ENCODE measurements at regions not wholly inside any gene's neighbourhood (a gene's known extent, or its start where the extent isn't known, plus 50 kb on each side); places are given as distances from the start of the nearest gene placed in this dataset.
"Not testable (repeated sequence)": the region's sequence is repeated elsewhere in the genome, so short reads cannot be mapped to it uniquely, and the experiment has no call there.

DNA sequence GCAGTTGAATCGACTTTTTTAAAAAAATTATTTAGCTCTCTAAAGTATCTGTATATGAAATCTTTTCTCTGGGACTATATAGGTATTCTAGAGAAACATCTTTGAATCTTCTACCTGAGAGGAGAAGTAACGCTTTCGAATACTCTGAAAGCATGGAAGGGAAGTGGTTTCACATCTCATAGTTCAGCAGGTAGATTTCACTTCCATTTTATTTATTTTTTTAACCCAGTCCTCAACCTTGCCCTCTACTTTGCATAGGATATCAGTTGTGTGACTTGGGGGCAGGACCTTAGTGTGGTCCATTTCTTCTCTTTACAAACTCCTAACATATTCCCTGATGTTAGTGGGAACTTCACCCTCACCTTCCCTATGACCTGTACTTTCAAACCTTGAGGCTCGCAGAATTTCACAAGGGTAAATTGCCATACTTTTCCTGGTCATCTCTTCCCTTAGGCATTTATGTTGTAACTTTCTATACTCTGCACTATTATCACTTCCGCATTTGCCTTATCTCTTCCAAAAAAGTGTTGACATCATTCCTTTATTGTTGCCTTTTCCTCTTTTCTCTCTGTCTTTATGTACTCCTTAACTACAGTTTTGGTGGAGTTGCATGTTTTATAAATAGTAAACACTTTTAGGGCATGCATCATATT lies 1208.5 kb upstream of the ADGRL4 start:
- DNase-seq, result no peak

- DNase-seq, result no peak
These were observed 1206.4 kb upstream of the ADGRL4 start for GRCh38 chr1:80212948-80213347.

GRCh38 chr1:80211691-80212380 lies 1205.3 kb upstream of the ADGRL4 start:
- DNase-seq, result no peak

DNA sequence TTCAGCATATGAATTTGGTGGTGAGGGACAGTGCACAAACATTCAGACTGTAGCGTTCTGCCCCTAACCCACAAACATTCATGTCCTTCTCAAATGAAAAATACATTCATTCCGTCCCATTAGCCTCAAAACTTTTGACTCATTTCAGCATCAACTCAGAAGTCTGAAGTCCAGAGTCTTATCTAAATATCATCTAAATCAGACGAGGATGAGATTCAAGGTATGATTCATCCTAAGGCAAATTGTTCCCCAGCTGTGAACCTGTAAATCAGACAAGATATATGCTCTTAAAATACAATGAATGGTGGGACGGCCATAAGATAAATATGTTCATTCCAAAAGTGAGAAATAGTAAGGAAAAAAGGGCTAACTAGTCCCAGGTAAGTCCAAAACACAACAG lies 1195.6 kb upstream of the ADGRL4 start:
- no peak for DNase-seq

- DNase-seq, result no peak
These were observed 1187.7 kb upstream of the ADGRL4 start for GRCh38 chr1:80194221-80194620.

- no peak for DNase-seq
These were observed 1174.9 kb upstream of the ADGRL4 start for GRCh38 chr1:80181418-80181817.

DNA sequence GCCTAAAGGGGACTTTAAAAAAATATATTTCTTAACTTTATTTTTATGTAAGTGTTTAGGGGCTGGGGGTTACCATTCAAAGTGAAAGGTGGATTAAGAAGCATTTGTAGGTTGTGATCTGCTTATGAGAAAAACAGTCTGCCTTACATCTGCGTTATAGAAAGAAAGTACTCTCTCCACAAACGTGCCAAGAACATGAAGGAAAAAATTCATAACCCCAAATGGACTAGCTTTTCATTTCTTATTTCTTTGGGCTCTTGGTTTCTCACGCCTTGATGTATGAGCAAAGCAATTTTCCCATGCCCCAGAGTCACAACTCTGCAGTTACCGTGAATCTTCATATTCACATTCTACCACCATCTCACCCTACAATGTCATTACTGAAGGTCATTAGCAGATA lies 1165.1 kb upstream of the ADGRL4 start:
- DNase-seq, result no peak

GRCh38 chr1:80170811-80171485 lies 1164.4 kb upstream of the ADGRL4 start:
- peak; percentile 19 for DNase-seq

DNA sequence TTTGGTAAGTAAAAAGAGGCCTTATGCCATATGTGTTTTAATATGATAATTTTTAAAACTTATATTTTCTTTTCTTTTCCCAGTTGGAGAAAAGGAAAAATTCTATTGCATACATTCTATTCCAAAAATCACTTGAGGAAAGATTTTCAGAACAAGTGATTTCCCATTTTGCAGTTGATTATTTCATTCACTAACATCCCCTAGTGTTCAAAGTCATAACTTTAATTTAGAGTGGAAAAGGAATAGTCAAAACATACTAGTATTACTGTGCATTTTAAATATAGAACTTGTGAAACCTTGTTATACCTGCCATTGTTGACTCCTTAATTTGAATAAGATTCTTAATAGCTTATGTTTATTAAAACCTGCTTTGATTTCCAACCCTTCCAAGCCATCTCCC lies 1157.6 kb upstream of the ADGRL4 start:
- no peak for DNase-seq

DNA sequence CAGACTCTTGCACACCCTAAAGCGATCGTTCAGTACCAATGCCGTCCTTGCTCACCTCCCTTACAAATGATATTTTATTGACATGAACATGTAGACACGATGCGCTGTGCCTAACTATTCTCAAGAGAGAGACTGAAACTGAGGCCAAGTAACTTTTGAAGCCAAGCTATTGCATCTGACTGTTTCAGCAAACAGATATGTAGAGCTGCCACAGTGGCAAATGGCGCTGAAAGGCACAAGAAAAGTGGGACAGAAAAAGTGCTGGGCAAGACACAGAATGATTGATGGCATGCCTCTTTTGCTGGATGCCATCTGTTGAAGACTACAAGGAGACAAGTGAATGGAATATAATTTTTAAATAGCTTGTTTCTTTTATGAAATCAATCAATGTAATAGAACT lies 1157.2 kb upstream of the ADGRL4 start:
- DNase-seq, result no peak

GRCh38 chr1:80158771-80159170 lies 1152.2 kb upstream of the ADGRL4 start:
- DNase-seq, result no peak

DNA sequence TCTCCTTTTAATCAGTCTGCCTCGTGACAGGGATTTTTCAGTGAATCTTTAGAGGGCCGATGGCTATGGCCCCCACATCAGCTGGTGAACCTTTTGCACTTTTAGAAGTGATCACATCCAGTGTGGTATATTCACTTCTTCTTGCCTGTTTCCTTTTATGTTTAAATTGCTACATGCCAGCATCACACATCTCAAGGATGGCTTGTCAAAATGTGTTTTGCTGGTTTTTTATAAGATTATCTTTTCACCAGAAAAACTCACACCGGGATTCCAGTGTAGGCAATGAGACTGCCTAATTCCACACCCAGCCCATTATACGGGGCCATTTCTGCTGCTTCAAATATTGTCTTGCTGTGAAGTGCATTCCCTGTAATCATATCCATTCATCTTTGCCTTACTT lies 1151.7 kb upstream of the ADGRL4 start:
- DNase-seq, result no peak

GRCh38 chr1:80155371-80155770 lies 1148.8 kb upstream of the ADGRL4 start:
- no peak for DNase-seq

DNA sequence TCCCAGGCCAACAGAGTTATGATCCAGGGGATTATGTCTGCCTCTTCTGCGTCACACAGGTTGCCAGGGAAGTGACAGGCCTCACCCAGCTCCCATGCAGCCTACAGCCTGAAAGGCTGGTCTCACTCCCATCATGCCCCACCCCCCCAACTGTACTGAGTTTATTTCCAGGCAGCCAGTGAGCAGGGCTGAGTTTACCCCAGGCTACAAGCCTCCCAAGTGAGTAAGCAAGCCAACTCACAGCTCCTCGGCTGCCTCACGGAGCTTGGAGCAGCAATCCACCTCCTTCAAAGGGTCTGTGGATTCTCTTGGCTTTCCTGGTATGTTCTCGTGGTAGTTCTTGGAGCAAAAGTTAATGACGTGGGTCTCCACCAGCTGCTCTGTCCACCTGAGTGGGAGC lies 1147.6 kb upstream of the ADGRL4 start:
- no peak for DNase-seq

DNA sequence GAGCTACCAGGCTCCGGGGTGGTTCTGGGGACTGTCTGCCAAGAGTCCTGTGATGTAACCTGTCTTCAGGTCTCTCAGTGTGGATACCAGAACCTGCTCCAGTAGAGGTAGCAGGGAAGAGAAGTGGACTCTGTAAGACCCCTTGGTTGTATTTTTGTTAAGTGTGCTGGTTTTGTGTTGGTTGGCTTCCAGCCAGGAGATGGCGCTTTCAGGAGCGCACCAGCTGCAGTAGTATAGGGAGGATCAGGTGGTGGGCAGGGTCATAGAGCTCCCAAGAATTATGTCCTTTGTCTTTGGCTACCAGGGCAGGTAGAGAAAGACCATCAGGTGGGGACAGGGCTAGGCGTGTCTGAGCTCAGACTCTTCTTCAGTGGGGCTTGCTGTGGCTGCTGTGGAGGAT lies 1147.2 kb upstream of the ADGRL4 start:
- no peak for DNase-seq

GRCh38 chr1:80143361-80143760 lies 1136.8 kb upstream of the ADGRL4 start:
- DNase-seq, result no peak

DNA sequence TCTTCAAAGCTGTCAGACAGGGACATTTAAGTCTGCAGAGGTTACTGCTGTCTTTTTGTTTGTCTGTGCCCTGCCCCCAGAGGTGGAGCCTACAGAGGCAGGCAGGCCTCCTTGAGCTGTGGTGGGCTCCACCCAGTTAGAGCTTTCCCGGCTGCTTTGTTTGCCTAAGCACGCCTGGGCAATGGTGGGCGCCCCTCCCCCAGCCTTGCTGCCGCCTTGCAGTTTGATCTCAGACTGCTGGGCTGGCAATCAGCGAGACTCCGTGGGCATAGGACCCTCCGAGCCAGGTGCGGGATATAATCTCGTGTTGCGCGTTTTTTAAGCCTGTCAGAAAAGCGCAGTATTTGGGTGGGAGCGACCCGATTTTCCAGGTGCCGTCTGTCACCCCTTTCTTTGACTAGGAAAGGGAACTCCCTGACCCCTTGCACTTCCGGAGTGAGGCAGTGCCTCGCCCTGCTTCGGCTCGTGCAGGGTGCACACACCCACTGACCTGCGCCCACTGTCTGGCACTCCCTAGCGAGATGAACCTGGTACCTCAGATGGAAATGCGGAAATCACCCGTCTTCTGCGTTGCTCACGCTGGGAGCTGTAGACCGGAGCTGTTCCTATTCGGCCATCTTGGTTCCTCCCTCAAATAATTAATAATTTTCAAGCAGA lies 1131.5 kb upstream of the ADGRL4 start:
- DNase-seq, result not testable (repeated sequence)

DNA sequence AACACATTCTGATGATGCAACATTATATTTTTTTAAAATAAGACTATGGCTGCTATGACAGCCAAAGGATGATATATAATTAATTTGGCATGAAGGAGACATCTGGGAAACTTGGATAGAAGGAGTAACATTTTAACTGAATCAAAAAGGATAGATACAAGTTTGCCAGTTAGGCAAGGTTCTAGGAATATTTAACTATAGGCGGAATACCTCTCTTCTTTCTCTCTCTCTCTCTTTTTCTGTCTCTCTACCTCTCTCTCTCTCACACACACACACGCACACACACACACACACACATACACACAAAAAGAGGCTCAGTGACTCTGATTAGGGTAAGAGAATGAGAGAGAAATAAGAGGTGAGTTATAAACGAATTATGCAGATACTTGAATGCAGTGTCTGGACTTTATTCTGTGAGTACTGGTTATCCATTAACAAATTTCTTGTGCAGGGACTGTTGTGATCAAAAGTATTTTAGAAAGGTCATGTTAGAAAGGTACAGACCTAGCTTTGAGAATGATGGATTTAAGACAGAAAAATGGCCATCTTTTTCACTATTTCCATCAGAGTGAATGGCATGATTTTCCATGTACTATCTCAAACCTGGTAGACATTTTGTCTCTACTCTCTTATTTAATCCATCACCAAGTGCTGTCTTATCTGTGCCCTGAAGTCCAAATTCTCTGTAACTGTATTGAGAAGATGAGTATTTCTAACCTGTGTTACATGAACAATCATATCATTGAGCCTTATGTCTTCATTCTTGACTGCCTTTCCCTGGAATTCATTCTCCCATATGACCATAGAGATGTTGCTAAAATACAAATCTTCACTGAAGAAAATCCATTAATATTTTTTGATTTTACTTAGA lies 1106.9 kb upstream of the ADGRL4 start:
- DNase-seq, result no peak

DNA sequence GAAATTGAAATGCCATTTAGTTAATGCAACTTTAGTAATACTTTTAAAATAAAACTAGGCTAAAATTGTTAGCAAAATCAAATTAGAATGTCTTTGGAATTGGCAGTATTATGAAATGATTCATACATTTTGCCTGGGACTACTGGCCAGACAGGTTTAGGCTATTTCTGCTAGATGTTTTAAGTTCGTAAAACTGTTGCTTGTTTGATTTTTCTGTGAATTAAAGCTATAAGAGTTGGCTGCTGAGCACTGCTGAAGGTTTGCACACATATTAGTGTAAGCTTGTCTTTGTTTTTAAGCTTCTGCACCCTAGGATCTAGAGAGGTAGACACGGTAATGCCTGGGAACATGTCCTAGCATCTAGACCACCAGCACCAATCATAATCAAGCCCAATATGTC lies 1094.6 kb upstream of the ADGRL4 start:
- DNase-seq, result no peak

- DNase-seq, result no peak
These were observed 1093.2 kb upstream of the ADGRL4 start for GRCh38 chr1:80099713-80100112.

DNA sequence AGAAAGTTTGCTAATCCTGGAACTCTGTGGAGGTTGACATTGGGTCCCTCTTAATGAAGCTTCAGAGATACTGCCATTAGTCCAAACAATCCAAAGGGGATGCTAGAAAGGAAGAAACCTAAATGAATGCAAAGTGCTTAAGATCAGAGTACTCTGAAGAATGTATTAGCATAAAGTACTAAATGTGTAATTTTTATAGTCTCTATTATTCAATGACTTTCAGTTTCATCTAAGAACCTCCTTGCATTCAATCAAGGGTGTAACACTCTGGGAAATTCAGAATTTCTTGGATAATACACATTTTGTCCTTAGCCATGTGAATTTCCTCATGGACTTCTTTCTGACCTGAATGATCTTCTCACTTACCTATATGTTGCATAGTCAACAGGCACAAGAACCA lies 1078.5 kb upstream of the ADGRL4 start:
- DNase-seq, result no peak

GRCh38 chr1:80083892-80084291 lies 1077.4 kb upstream of the ADGRL4 start:
- DNase-seq, result peak; percentile 90

DNA sequence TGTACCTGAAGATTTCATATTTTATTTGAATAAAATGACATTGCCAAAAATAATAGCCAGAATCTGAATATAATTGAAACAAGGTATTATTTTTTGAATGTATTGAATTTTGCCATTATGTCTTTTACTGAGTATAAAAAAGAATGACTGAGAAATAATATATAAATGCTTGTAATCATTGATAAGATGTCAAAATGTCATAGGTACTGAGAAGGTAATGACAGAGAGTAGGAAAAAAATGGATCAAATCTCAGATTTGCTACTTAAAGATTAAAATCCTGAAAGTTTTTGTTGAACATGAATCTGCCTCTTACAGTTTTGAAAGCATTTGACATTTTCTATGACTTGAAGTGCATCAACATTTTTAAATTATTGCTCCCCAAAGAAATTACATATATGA lies 1069.9 kb upstream of the ADGRL4 start:
- no peak for DNase-seq
